LNCaP clone FGC (cell line): ENCODE measurements at regions not wholly inside any gene's neighbourhood (a gene's known extent, or its start where the extent isn't known, plus 50 kb on each side); places are given as distances from the start of the nearest gene placed in this dataset.

Experiments used
- DNase-seq: peaks from one replicate; pipeline ENCODE4 v3.0.0-alpha.2; 2011; ENCODE audit warnings: low read depth
- H3K4me3 ChIP-seq: 2 replicates; pipeline ENCODE4 v1.5.1; 2011; ENCODE audit warnings: mild to moderate bottlenecking, low read depth, low read length, control low read depth
- TF ChIP-seq, protein P1 (sequence below): IDR thresholded peaks from 2 replicates; pipeline ENCODE4 v1.5.1; 2012; ENCODE audit warnings: mild to moderate bottlenecking; ENCODE audit not compliant: control insufficient read depth, insufficient read depth; ENCODE audit errors: extremely low read depth

DNA sequence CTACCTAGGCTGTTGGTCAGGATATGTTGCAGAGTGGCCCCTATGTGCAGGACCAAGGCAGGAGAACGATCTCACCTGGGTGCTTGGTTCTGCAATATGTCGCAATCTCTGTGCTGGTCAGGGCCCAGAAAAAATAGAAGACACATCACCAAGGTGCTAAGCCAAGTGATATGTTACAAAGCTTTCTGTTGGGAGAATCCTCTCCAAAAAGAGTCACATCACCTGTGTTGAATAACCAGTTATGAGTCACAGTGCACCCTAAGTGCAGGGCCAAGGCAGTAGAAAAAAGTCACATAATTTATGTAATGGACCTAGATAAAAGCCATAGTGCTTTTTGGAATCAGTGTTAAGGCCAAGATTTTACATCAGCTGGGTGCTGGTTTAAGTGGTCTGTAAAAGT is 965.9 kb upstream of the AMELY start:
- H3K4me3 ChIP-seq = no peak overlapping the region
- TF ChIP-seq, protein P1, sequence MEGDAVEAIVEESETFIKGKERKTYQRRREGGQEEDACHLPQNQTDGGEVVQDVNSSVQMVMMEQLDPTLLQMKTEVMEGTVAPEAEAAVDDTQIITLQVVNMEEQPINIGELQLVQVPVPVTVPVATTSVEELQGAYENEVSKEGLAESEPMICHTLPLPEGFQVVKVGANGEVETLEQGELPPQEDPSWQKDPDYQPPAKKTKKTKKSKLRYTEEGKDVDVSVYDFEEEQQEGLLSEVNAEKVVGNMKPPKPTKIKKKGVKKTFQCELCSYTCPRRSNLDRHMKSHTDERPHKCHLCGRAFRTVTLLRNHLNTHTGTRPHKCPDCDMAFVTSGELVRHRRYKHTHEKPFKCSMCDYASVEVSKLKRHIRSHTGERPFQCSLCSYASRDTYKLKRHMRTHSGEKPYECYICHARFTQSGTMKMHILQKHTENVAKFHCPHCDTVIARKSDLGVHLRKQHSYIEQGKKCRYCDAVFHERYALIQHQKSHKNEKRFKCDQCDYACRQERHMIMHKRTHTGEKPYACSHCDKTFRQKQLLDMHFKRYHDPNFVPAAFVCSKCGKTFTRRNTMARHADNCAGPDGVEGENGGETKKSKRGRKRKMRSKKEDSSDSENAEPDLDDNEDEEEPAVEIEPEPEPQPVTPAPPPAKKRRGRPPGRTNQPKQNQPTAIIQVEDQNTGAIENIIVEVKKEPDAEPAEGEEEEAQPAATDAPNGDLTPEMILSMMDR = no peak
- no peak for DNase-seq

DNA sequence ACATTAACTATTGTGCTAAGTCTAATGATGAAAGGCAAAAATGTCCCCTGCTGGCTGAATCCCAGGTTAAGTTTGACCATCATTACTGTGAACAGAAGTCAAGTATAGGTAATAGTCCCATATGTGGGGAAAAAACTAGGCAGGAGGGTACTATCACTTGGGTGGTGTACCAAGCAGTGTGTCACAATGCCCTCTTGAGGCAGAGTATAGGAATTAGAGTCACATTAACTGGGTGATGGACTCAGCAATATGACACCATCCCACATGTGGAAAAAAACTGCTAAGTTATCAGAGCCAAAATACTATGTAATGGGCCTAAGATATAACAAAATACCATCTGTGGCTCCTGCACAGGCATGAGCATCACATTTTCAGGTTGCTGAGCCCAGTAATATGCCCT is 962.5 kb upstream of the AMELY start:
- DNase-seq = no peak
- no peak overlapping the region for H3K4me3 ChIP-seq
- TF ChIP-seq, protein P1 = peak; percentile 64

DNA sequence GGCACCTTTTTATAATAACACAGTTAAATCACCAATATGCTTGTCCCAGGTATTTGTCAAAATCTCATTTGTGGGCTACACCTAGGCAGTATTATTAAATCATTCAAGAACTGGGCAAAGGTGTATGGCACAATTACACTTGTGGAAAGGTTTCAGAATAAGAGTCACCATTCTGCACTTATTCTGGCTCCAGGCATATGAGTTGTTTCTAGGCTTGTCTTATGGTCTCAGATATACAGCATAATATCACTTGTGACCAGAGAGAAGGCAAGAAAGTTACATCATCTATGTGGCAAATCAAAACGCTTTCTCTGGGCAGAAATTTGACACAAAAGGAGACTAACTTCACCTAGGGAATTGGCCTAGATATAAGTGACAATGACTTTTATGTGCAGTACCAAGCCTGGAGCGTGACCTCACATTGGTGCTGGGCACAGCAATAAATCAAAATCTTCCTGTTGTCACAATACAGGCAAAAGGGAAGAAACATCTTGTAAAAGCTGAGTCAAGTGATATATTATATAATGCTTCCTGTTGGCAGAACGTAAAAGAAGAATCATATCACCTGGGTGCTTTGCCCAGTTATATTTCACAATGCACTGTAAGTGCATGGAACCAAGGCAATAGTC is 959.9 kb upstream of the AMELY start:
- TF ChIP-seq, protein P1 = no peak
- H3K4me3 ChIP-seq = no peak overlapping the region
- DNase-seq = peak; percentile 72

DNA sequence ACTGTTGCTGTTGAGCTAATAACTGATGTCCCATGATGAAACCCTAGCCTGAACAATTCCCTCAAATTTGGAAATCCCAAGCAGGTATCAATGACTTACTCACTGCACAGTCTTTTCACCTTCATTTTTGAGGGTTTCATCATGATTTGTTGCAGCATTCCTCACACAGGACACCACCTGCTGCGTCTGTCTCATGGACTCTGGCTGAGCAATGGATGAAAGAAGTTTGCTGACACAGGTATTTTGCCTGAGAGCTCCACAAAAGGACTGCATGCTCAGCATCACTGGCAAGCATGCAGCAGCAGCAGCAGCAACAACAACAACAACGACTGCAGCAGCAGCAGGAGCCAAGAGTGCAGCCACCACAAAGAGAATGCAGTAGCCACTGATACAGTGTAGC is 955.4 kb upstream of the AMELY start:
- TF ChIP-seq, protein P1 = no peak
- DNase-seq = no peak
- H3K4me3 ChIP-seq = no peak overlapping the region

DNA sequence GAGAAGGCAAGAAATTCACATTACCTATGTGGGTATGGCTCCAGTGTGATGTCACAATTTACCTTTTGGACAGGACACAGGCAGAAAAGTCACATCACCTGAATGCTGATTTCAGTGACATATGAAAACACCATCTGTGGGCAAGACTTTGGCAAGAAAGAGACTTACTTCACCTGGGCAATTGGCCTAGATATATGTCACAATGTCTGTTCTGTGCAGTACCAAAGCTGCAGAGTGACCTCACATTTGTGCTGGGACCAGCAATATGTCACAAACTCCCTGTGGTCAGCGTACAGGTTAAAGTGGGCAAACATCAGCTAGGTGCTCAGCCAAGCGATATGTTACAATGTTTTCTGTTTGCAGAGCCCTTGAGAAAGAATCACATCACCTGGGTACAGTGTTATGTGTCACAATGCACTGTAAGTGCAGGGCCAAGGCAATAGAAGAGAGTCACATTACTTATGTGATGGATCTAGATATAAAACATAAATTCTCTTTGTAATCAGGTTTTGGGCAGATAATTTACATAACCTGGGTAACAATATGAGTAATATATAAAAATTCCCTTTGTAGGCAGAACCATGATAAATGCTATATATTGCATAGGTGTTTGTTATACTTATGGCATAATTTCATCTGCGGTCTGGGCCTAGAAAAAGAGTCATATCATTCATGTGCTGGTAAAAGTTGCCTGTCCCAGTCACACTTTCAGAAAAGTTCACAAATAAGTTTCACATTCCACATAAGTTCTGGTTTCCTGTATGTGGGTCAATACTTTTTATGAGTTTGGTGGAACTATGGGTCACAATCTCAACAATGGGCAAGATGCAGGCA is 949.4 kb upstream of the AMELY start:
- H3K4me3 ChIP-seq = no peak overlapping the region
- no peak for DNase-seq
- TF ChIP-seq, protein P1 = no peak

DNA sequence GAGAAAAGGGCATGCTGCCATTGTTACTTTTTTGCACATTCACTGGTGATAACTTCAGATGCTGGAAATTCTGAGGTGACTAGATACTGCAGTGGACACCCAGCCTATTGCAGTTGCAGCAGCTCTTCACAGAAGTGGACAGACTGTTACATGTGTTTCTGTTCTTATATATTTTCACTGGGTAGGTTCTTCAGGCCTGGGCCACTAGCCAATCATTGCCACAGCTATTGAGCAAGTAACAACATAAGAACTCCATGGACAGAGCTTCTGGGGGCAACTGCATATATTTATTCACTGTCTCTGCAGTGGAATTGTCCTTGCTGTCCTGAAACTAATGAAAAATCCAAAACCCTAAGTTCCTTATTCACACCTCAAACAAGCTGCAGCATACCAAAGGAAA is 938.6 kb upstream of the AMELY start:
- no peak overlapping the region for H3K4me3 ChIP-seq
- DNase-seq = no peak
- TF ChIP-seq, protein P1 = no peak
